Fibroblast of pulmonary artery (primary cell): ENCODE measurements at regions not wholly inside any gene's neighbourhood (a gene's known extent, or its start where the extent isn't known, plus 50 kb on each side); places are given as distances from the start of the nearest gene placed in this dataset.
"Not testable (repeated sequence)": the region's sequence is repeated elsewhere in the genome, so short reads cannot be mapped to it uniquely, and the experiment has no call there.

ENCODE experiments used
- DNase-seq: peaks from one replicate; pipeline ENCODE4 v3.0.0-alpha.2; 2010; ENCODE audit warnings: low read depth
- H3K4me3 ChIP-seq: replicated peaks from 2 replicates; pipeline ENCODE4 v1.5.1; 2011; ENCODE audit warnings: low read depth, mild to moderate bottlenecking, control low read depth, low read length, moderate library complexity
- TF ChIP-seq, protein P1 (sequence below): IDR thresholded peaks from 2 replicates; pipeline ENCODE4 v1.5.1; 2011; ENCODE audit warnings: mild to moderate bottlenecking, control low read depth, low read length, inconsistent platforms; ENCODE audit errors: missing control alignments

GRCh38 chr21:25489673-25490072 lies 117.6 kb downstream of the MRPL39 start:
- no peak for DNase-seq
- TF ChIP-seq, protein P1, sequence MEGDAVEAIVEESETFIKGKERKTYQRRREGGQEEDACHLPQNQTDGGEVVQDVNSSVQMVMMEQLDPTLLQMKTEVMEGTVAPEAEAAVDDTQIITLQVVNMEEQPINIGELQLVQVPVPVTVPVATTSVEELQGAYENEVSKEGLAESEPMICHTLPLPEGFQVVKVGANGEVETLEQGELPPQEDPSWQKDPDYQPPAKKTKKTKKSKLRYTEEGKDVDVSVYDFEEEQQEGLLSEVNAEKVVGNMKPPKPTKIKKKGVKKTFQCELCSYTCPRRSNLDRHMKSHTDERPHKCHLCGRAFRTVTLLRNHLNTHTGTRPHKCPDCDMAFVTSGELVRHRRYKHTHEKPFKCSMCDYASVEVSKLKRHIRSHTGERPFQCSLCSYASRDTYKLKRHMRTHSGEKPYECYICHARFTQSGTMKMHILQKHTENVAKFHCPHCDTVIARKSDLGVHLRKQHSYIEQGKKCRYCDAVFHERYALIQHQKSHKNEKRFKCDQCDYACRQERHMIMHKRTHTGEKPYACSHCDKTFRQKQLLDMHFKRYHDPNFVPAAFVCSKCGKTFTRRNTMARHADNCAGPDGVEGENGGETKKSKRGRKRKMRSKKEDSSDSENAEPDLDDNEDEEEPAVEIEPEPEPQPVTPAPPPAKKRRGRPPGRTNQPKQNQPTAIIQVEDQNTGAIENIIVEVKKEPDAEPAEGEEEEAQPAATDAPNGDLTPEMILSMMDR = no peak
- no peak overlapping the region for H3K4me3 ChIP-seq

DNA sequence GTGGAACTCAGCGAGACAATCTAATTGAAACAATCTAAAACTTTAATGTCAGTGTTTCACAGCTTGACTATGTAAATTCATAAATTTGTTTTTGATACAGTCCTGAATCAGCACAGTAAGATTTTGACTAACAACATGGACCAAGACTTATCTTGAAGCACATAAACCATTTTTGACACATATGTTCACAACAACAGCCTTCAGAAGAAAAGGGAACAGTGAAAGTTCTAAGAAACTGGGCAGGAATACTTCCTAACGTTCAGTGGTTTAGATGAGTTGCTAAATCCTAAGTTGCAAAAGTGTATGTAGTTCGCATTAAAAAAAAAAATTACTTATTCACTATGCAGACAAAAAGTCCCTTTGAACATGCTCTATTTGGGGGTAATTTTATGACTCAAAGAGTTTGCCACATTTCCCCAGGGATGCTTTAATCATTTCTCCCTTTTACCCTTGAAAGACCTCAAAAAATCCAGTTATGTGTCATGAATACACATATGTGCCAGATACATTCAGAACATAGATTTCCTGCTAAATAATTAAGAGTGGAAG lies 120.2 kb downstream of the MRPL39 start:
- TF ChIP-seq, protein P1 = no peak

GRCh38 chr21:25485914-25486313 lies 121.4 kb downstream of the MRPL39 start:
- TF ChIP-seq, protein P1 = no peak
- no peak for DNase-seq

More for the DNA sequence above, 120.2 kb downstream of the MRPL39 start:
- no peak overlapping the region for H3K4me3 ChIP-seq
- DNase-seq = no peak

GRCh38 chr21:25467896-25468295 lies 139.4 kb downstream of the MRPL39 start:
- TF ChIP-seq, protein P1 = no peak
- no peak for DNase-seq
- no peak overlapping the region for H3K4me3 ChIP-seq

More at GRCh38 chr21:25485914-25486313, 121.4 kb downstream of the MRPL39 start:
- H3K4me3 ChIP-seq = no peak overlapping the region

DNA sequence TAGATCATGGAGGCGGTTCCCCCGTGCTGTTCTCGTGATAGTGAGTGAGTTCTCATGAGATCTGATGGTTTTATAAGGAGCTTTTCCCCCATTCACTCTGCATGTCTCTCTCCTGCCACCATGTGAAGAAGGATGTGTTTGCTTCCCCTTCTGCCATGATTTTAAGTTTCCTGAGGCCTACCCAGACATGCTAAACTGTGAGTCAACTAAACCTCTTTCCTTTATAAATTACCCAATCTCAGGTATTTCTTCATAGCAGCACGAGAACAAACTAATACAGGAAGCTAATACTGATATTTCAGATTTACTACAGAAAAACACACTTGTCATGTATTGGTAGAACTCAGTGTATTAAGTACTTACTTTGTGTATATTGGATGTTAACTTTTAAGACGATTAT lies 140.2 kb downstream of the MRPL39 start:
- not testable (repeated sequence) for H3K4me3 ChIP-seq, DNase-seq

DNA sequence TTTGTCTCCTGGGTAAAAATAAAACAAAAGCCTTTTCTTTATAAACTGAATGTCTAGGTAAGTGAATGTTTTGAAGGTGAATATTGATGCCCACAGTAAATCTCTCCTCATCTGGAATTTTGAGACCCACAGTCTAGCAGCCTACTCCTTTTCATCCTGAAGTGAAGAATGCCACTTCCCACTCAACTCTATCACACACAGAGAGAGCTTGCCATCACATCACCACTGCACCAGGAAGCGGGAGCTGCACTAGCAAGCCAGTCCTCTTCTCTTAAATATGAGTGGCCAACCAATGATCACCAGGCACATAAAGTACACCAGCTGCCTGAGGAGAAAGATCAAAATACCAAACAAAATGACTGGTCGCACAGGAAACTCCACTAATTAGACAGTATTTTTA lies 140.8 kb downstream of the MRPL39 start:
- no peak for DNase-seq
- TF ChIP-seq, protein P1 = no peak
- H3K4me3 ChIP-seq = no peak overlapping the region

GRCh38 chr21:25465263-25465662 lies 142.0 kb downstream of the MRPL39 start:
- TF ChIP-seq, protein P1 = no peak
- H3K4me3 ChIP-seq = no peak overlapping the region
- DNase-seq = no peak
